GM12872 (cell line): ENCODE measurements at regions not wholly inside any gene's neighbourhood (a gene's known extent, or its start where the extent isn't known, plus 50 kb on each side); places are given as distances from the start of the nearest gene placed in this dataset.

Experiments used
- CTCF ChIP-seq: IDR thresholded peaks from 3 replicates; pipeline ENCODE4 v1.5.1; 2011; ENCODE audit warnings: low read depth, mild to moderate bottlenecking, low read length, moderate library complexity; ENCODE audit not compliant: insufficient read depth

GRCh38 chr11:115718945-115719344 is 214.7 kb upstream of the CADM1 start:
- TF ChIP-seq CTCF: no peak

GRCh38 chr11:115718106-115718505 is 213.9 kb upstream of the CADM1 start:
- no peak for TF ChIP-seq CTCF

GRCh38 chr11:115716601-115717529 is 212.7 kb upstream of the CADM1 start:
- TF ChIP-seq CTCF: no peak

- no peak for TF ChIP-seq CTCF
Observed at GRCh38 chr11:115716080-115716479, 211.9 kb upstream of the CADM1 start.

- no peak for TF ChIP-seq CTCF
Observed at GRCh38 chr11:115715251-115715770, 211.1 kb upstream of the CADM1 start.

- no peak for TF ChIP-seq CTCF
Observed at GRCh38 chr11:115712296-115712695, 208.1 kb upstream of the CADM1 start.

GRCh38 chr11:115710980-115711379 is 206.8 kb upstream of the CADM1 start:
- no peak for TF ChIP-seq CTCF
